ENCODE measurements at regions not wholly inside any gene's neighbourhood (a gene's known extent, or its start where the extent isn't known, plus 50 kb on each side); places are given as distances from the start of the nearest gene placed in this dataset.

DNA sequence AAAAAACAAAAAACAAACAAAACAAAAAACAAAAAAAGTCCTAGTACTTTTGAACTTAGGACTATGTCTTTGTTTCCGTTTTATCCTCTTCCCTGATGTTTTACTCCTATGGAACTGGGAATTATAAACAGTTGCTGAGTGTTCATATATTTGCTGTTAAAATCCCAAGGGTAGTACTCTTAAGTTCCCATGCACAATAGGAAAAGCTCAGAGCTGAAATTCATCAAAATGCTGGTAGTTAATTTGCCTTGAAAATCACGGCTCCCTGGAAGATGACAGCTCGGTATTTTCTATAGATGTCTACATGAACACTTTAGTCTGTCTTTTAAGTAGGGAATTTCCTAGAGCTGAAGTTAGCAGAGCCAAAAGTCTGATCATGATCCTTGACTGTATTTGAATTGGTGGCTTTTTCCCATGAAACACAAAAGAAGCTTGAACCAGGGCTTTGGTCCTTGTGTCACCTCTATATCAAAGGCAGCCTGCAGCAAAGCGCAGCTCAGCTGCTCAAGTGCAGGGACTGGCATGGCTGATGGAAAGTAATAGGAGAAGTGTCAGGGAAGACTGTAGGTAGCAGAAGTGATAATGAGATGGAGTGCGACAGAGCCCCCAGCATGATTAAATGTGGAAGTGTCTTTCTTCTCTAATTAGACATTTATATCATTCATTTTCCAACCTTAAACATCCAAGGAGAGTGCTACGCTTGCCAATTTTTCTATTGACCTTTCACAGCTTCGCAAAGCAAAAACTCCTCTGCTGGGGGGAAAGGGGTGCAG, 310.9 kb downstream of the TRIM36 start:
- TF ChIP-seq, protein P1, sequence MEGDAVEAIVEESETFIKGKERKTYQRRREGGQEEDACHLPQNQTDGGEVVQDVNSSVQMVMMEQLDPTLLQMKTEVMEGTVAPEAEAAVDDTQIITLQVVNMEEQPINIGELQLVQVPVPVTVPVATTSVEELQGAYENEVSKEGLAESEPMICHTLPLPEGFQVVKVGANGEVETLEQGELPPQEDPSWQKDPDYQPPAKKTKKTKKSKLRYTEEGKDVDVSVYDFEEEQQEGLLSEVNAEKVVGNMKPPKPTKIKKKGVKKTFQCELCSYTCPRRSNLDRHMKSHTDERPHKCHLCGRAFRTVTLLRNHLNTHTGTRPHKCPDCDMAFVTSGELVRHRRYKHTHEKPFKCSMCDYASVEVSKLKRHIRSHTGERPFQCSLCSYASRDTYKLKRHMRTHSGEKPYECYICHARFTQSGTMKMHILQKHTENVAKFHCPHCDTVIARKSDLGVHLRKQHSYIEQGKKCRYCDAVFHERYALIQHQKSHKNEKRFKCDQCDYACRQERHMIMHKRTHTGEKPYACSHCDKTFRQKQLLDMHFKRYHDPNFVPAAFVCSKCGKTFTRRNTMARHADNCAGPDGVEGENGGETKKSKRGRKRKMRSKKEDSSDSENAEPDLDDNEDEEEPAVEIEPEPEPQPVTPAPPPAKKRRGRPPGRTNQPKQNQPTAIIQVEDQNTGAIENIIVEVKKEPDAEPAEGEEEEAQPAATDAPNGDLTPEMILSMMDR (IDR thresholded peaks at IDR 0.05) = no peak
- no peak for TF ChIP-seq POLR2A (IDR thresholded peaks at IDR 0.05)

All from body of pancreas (tissue), 4 donors.